Activated CD4-positive, alpha-beta T cell treated with anti-CD3 and anti-CD28 coated beads for 4 hours (primary cell): ENCODE measurements at regions not wholly inside any gene's neighbourhood (a gene's known extent, or its start where the extent isn't known, plus 50 kb on each side); places are given as distances from the start of the nearest gene placed in this dataset.

Experiments used
- DNase-seq, 2 donors: peaks; one replicate each; pipeline ENCODE4 v3.0.0-alpha.2; 2020

- no peak for DNase-seq
Observed at GRCh38 chr2:129880309-129880708, 99.2 kb upstream of the RAB6C start.

- DNase-seq, result no peak
Observed at GRCh38 chr2:129880971-129881370, 98.5 kb upstream of the RAB6C start.

DNA sequence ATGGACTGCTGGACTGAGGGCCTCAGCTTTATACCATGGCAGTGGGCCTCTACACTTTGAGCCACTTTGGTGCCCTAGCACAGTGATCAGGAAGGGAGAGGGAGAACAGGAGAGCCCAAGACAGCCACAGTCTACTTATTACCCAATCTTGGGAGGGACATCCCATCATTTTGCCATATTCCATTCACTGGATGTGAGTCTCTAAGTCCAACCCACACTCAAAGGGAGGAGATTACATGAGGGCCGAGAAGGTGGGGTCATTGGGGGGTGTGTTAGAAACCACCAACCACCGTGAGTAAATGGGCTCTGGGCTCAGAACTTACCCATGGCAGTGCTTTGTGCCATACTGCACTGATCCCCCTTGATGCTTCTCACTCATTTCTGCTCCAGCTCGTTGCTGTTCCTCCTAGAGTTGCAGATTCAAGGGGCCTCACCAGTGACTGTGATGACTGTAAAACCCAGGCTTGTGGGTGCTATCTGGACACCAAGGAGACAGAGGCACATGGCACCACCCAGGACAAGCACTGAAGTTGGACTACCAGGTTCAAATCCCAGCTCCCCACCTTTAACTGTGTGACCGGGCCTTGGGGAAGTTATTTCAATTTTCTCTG is 97.6 kb upstream of the RAB6C start:
- no peak for DNase-seq

GRCh38 chr2:129882476-129882875 is 97.0 kb upstream of the RAB6C start:
- no peak for DNase-seq

GRCh38 chr2:129883121-129883520 is 96.3 kb upstream of the RAB6C start:
- DNase-seq, result no peak

DNA sequence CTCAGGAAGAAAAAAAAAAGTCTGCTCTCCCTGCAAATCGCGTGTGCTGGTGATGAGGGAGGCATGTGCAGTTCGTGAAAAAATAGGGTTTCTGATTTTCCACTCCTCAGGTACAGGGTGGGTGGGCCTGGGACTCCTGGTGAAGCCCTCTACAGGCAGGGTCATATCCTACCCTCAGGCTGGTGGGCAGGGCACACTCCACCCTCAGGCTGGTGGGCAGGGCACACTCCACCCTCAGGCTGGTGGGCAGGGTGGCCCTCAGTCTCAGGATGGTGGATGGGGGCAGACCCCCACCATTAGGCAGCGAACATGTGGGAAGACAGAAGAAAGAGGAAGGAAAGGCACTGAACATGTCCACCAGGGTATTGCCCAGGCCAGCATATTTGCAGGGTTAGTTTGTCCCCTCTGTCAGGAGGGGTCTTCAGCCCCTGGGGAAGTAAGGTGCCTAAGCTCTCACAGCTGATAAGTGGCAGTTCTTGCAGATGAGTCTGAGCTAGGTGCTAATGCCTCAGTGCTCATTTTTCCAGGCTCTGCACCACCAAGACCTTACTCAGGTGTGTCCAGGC is 95.2 kb upstream of the RAB6C start:
- DNase-seq, result no peak

DNA sequence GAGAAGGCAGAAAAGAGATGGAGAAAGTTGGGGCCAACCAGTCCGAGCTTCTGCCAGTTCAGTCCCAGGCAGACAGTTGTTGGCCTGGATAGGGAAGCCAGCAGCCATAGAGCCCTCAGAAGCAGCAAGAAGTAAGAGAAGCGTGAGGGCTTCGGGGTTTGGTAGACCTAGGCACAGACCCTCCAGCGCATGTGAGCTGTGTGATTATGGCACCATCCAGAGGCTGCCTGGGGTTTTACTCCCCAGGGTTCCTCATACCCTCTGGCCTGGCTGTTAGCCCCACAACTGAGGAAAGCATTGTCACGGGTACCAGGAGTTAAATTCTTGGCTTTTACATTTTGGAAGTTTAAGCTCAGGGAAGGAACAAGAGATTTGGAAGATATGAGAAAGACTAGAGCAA is 93.7 kb upstream of the RAB6C start:
- DNase-seq, result no peak

DNA sequence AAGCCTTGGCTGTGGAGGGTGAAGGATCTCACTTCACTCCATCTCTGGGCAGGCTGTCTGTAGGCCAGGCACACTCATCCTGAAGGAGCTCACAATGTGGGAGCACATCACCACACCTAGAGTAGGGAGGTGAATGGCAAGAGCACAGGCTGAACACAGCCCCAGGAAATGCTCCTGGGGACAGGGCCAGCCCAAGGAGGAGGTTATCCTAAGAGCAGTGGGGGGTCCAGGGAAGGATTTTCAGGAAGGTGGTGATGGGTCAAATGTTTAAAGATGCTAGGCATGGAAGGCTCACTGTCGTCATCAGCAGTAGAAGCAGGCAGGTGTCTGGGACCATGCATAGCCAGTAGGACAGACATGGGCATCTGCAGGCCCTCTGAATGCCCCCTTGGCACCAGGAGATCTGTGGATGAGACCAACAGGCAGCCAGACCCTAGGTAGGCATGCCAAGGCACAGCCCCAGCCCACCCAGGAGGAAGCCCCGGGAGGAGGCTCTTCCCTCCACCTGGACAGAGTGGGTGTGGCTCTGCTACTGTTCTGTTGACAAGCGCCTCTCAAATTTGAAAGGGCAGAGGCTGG is 91.7 kb upstream of the RAB6C start:
- DNase-seq, result no peak

GRCh38 chr2:129888461-129888860 is 91.0 kb upstream of the RAB6C start:
- no peak for DNase-seq

GRCh38 chr2:129888896-129889295 is 90.6 kb upstream of the RAB6C start:
- no peak for DNase-seq

DNA sequence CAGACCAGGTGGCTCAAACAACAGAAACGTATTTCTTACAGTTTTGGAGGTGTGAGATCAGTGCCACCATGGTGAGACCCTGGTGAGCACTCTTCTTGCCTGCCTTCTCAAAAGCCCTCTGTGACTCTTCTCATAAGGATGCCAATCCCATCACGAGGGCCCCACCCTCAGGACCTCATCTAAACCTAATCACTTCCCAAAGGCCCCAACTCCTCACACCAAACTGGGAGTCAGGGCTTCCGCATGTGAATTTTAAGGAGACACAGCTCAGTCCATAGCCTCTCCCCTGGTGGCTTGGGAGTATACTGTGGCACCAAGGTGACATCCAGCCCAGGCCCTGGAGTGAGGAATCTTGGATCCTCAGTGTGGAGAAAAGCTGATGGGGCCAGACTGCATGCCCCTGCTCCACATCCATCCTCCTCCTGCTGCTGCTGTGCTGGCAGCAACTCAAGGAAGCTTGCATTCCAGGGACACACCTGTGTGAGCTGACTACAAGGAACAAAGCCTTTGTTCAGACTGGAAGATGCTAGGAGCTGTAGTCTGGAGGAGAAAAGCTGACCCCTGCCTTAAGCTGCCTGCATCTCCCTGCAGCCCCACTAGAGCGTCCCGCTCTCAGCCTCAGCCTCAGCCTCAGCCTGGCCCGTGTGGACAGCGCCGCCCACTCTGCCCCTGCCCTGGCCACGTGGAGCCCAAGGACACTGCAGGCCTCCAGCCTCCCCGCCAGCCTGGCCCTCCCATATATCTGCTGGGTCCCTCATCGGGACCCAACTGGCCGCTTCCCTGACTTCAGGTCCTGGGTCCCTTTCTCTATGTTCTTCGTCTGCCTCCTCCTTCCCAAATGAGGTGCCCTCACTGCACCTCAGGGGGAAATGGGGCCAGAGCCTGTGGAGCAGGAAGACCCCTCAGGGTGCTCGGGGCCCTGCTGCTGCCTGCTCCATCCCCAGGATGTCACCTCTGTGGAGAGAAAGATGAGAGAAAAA is 87.8 kb upstream of the RAB6C start:
- DNase-seq, result no peak

DNA sequence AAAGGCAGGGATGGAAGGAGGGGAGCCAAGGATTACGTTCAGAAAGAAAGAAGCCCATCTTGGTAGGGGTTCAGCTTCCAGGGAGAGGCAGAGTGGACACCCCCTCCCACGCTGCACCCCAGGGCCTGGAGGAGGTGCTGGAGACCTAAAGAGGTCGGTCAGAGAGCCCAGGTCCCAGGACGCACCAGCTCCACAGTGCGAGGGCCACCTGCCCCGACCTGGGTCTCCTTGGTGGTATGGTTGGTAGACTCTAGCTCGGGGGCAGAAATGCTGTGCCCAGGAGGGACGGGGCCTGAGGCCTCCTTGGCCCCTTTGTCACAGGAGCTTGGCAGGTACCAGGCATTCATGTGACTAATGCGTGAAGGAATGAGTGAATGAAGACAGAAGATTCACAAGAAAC is 87.1 kb upstream of the RAB6C start:
- no peak for DNase-seq

- no peak for DNase-seq
Observed at GRCh38 chr2:129892773-129893172, 86.7 kb upstream of the RAB6C start.

DNA sequence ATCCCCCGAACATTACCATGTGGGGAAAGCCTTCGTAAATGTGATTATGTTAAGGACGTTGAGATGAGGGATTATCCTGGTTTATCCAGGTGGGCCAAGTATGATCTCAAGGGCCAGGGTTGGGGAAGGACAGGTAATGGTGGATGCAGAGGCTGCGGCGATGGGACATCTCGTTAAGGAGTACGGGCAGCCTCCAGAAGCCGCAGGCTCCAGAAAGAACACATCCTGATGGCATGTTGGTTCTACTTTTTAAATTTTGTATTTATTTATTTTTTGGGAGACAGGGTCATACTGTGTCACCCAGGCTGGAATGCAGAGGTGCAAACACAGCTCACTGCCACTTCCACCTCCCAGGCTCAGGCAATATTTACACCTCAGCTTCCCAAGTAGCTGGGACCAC is 86.2 kb upstream of the RAB6C start:
- no peak for DNase-seq

- DNase-seq, result no peak
Observed at GRCh38 chr2:129894616-129895015, 84.8 kb upstream of the RAB6C start.

- no peak for DNase-seq
Observed at GRCh38 chr2:129895061-129895460, 84.4 kb upstream of the RAB6C start.

DNA sequence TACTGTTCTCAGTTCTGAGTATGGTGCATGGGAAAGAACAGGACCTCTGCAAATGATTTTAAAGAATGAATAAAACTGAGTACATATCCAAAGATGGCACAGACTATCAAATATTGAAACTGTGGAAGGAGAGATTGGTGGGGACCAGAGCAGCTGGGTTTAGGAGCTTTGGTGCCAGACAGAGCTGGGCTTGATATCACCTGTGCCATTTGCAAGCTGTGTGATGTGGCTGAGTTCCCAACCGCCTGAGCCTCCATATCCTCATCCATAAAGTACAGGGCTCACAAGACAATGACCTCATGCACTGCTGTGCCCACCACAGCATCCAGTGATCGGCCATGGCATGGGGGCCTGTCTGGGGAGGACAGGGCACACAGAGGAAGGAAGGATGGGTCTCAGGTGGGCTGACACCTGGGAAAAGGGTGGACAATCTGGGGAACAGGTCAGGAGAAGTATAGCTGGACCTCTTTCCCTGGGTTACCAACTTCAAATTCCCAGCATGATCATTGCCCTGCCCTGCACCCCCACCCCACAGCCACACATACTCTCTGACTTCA is 83.9 kb upstream of the RAB6C start:
- DNase-seq, result no peak

DNA sequence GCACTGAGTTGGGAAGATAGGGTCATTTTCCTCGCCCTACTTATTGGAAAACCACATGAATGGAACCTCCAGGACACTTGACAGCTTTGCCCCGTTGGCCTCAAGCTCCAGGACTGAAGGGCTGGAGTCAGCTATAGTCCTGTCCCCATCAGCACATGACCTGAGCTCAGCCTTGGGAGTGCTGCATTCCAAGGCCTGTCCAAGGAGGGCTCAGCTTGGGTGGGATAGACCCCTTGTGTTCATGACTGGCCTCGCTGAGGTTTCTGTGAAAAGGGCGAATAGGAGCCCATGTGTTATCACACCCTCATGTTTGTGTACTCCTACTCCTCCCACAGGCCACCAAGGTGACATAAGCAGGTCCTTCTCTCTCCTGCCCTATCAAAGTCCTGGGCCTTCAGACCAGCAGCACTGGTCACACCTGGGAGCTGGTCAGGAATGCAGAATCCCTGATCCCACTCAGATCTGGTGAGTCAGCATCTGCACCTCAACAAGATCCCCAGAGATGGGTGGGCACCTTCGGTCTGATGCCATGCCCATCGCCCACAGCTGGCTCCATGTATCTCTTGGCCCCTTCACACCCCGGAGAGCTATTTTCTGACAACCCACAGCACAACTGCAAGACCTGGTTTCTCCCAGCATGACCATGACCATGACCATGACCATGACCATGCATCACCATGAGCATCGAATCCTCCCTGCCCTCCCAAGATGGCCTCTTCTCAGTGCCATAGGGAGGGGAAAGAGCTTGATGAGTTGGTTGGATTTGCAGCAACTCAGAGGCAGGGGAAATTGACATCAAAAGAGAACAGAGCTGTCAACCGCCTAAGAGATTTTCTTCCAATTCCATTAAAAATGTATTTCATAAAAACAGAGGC is 83.0 kb upstream of the RAB6C start:
- no peak for DNase-seq

DNA sequence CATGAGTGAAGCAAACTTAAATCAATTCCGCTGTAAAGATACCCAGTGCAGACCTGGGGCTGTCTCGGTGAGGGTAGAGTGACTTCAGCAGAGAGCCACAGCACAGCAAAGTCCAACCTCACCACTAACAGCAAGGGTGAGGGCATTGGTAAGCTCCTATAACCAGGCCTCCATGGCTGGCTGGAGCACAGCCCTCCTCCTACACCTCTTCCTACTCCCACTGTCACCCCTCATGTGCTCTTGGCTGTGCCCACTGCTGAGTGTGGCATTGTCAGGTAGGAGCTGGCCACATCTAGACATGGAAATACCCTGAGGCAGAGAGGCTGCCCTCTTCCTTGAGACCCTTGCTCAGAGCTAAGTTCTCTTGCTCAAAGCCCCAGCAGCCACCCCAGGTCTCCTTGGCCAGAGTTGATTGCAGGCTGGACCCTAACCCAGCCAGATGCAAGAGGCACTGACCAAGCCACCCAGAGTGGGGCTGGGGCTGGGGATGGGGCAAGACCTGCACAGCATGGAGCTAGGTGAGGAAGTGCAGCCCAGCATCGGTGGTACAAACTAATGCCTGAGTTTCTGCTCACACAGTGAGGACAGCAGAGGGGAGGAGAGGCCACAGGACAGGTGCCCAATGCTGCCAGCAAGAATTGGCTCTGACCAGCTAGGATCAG is 77.6 kb upstream of the RAB6C start:
- DNase-seq, result no peak

DNA sequence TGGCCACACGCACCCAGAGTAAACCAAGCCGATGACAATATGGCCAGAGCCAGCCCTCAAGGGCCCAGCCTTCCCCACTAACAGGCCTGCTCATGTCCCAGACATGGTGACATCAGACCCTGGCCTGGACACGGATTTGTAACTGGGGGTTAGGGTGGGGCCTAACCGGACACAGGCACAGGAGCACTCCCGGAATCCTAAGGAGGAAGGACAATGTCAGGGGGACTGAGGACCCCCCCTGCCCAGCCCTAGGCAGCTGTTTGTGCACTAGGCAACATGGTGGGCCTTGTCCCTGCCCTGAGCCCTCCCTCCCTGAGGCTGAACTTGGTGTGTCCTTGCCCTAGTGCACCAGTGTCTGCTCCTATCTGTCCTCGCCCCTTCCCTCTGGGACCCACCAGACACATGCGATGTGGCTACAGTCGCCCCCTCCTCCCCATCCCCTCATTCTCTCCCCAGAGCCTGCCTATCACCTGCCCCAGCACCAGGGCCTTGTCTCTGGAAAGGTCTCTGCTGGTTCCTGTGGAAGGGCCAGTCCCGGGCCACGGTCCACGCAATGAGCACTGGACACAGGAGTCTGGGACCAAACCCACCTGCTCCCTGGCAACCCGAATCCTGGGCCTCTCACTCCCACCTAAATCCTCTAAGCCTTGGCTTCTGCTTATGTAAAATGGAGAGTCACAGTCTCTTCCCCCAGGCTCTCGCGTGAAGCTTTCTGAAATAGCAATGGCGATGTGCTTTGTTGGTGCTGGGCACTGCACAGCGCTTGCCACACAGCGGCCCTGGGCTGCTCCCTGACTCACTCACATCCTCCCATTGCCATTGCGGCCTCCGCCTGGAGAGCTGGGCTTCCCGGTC is 76.5 kb upstream of the RAB6C start:
- no peak for DNase-seq
